IMR-90 (cell line): ENCODE measurements at regions not wholly inside any gene's neighbourhood (a gene's known extent, or its start where the extent isn't known, plus 50 kb on each side); places are given as distances from the start of the nearest gene placed in this dataset.

ENCODE experiments used
- ATAC-seq: fragments of 200-7000 bp; cut with Tn5 transposase; 2 replicates; pipeline ENCODE4 v1.9.1; 2020; ENCODE audit warnings: low read depth, mild to moderate bottlenecking, moderate library complexity
- BruUV-seq: library from RNA; stranded (reverse); fragments of 400-500 nt; replicated peaks from 2 replicates; lab custom pipeline; 2021; lab: Mats Ljungman, UMichigan
- CTCF ChIA-PET: fragments of 300-600 bp; formaldehyde crosslinking; extraction: SDS; loops from one replicate; lab custom pipeline; 2021; ENCODE audit warnings: antibody characterized with exemption; lab: Yijun Ruan, JAX
- POLR2A ChIA-PET: fragments of 300-600 bp; sonication (Branson Sonifier 250); formaldehyde crosslinking; loops from one replicate; lab custom pipeline; 2022; ENCODE audit warnings: antibody characterized with exemption; ENCODE audit not compliant: unreplicated experiment; lab: Charles Lee
- DNase-seq: peaks from one replicate; pipeline ENCODE4 v3.0.0; 2013
- H2AFZ ChIP-seq: replicated peaks from 2 replicates; pipeline ENCODE3; 2013; ENCODE audit warnings: low read length, mild to moderate bottlenecking; ENCODE audit not compliant: poor library complexity
- H2AK5ac ChIP-seq: 2 replicates; pipeline ENCODE4 v1.6.1; 2013; ENCODE audit warnings: low read depth, low read length, inconsistent platforms
- H2AK9ac ChIP-seq: replicated peaks from 2 replicates; pipeline ENCODE3; 2013; ENCODE audit warnings: mild to moderate bottlenecking, low read depth, low read length, moderate library complexity; ENCODE audit not compliant: poor library complexity
- H2BK120ac ChIP-seq: 2 replicates; pipeline ENCODE4 v1.6.1; 2013; ENCODE audit warnings: low read depth, low read length, inconsistent platforms
- H2BK15ac ChIP-seq: 3 replicates; pipeline ENCODE4 v1.6.1; 2013; ENCODE audit warnings: low read depth, low read length, inconsistent platforms
- H2BK20ac ChIP-seq: 2 replicates; pipeline ENCODE4 v1.6.1; 2013; ENCODE audit warnings: low read depth, mild to moderate bottlenecking, inconsistent platforms, low read length, moderate library complexity
- H2BK5ac ChIP-seq: 2 replicates; pipeline ENCODE4 v1.6.1; 2013; ENCODE audit warnings: mild to moderate bottlenecking, low read depth, low read length, inconsistent platforms; ENCODE audit not compliant: poor library complexity, severe bottlenecking
- H3K14ac ChIP-seq: replicated peaks from 2 replicates; pipeline ENCODE4 v1.6.1; 2013; ENCODE audit warnings: low read depth, low read length, inconsistent platforms
- H3K18ac ChIP-seq: 2 replicates; pipeline ENCODE4 v1.6.1; 2013; ENCODE audit warnings: low read depth, low read length, control low read depth
- H3K23ac ChIP-seq: 2 replicates; pipeline ENCODE4 v1.6.1; 2013; ENCODE audit warnings: low read depth, low read length, inconsistent platforms
- H3K27ac ChIP-seq: 2 replicates; pipeline ENCODE4 v1.5.1; 2013; ENCODE audit warnings: mild to moderate bottlenecking, control low read depth, low read length; ENCODE audit not compliant: insufficient read depth
- H3K27me3 ChIP-seq: 2 replicates; pipeline ENCODE4 v1.6.1; 2013; ENCODE audit warnings: low read length; ENCODE audit not compliant: control insufficient read depth, insufficient read depth
- H3K36me3 ChIP-seq: 2 replicates; pipeline ENCODE4 v1.6.1; 2013; ENCODE audit warnings: low read length, mixed read lengths; ENCODE audit not compliant: control insufficient read depth, insufficient read depth
- H3K4ac ChIP-seq: 2 replicates; pipeline ENCODE4 v1.6.1; 2013; ENCODE audit warnings: low read depth, low read length, inconsistent platforms
- H3K4me1 ChIP-seq: 2 replicates; pipeline ENCODE4 v1.6.1; 2013; ENCODE audit warnings: low read length, mixed read lengths; ENCODE audit not compliant: control insufficient read depth, insufficient read depth
- H3K4me2 ChIP-seq: 2 replicates; pipeline ENCODE4 v1.6.1; 2013; ENCODE audit warnings: low read depth, mild to moderate bottlenecking, control low read depth, low read length, moderate library complexity
- H3K4me3 ChIP-seq: 2 replicates; pipeline ENCODE4 v1.5.1; 2013; ENCODE audit warnings: low read depth, mild to moderate bottlenecking, control low read depth, low read length, moderate library complexity; ENCODE audit not compliant: insufficient read depth
- H3K56ac ChIP-seq: 2 replicates; pipeline ENCODE4 v1.6.1; 2013; ENCODE audit warnings: low read length, inconsistent platforms; ENCODE audit not compliant: insufficient read depth; ENCODE audit errors: extremely low read depth
- H3K79me1 ChIP-seq, 2 experiments: 2 replicates each; pipeline ENCODE4 v1.6.1; 2013; ENCODE audit warnings: low read length in 2 of 2, inconsistent platforms in 1 of 2, low read depth in 1 of 2
- H3K9ac ChIP-seq: 2 replicates; pipeline ENCODE4 v1.6.1; 2013; ENCODE audit warnings: low read depth, low read length, control low read depth
- H3K9me1 ChIP-seq: 2 replicates; pipeline ENCODE4 v1.6.1; 2013; ENCODE audit warnings: low read length, inconsistent platforms; ENCODE audit not compliant: insufficient read depth
- H3K9me3 ChIP-seq: 2 replicates; pipeline ENCODE4 v1.6.1; 2013; ENCODE audit warnings: low read length; ENCODE audit not compliant: control insufficient read depth, insufficient read depth
- H4K20me1 ChIP-seq: 2 replicates; pipeline ENCODE4 v1.6.1; 2013; ENCODE audit warnings: low read length, inconsistent platforms; ENCODE audit not compliant: insufficient read depth
- H4K5ac ChIP-seq: 2 replicates; pipeline ENCODE4 v1.6.1; 2013; ENCODE audit warnings: mild to moderate bottlenecking, low read depth, low read length, control low read depth
- H4K8ac ChIP-seq, 2 experiments: 2 replicates each; pipeline ENCODE4 v1.6.1; 2013; ENCODE audit warnings: low read depth in 2 of 2, low read length in 2 of 2, control low read depth in 1 of 2, inconsistent platforms in 1 of 2
- H4K91ac ChIP-seq: 2 replicates; pipeline ENCODE4 v1.6.1; 2013; ENCODE audit warnings: low read depth, low read length, inconsistent platforms; ENCODE audit not compliant: insufficient read depth
- CEBPB ChIP-seq: IDR thresholded peaks from 2 replicates; pipeline ENCODE4 v1.6.1; 2012; ENCODE audit warnings: low read depth, low read length, improper control_type of control experiment
- MXI1 ChIP-seq: IDR thresholded peaks from 2 replicates; pipeline ENCODE4 v1.6.1; 2012; ENCODE audit warnings: low read depth, mild to moderate bottlenecking, low read length, moderate library complexity, borderline replicate concordance
- WGBS, 2 experiments: methylation state at CpG; one replicate each; pipeline versions ENCODE4 v1.1.5 to v1.1.7; 2013; ENCODE audit warnings: missing lambda C conversion rate in 2 of 2; ENCODE audit not compliant: insufficient read length in 1 of 2; ENCODE audit errors: extremely low coverage in 2 of 2; 5-methylcytosine and 5-hydroxymethylcytosine counted together
- dilution Hi-C: fragments of 300-500 bp; cut with HindIII; formaldehyde crosslinking; loops from one replicate; pipeline ENCODE4 v1.14.3; 2018; ENCODE audit warnings: low sequenced_read_pairs; ENCODE audit not compliant: unreplicated experiment
- in situ Hi-C: fragments of 300-500 bp; cut with MboI; formaldehyde crosslinking; loops from 3 replicates; pipeline ENCODE4 v1.14.3; 2019; ENCODE audit warnings: low sequenced_read_pairs, inconsistent platforms, mixed read lengths
- intact Hi-C: fragments of 100-400 bp; cut with micrococcal nuclease; formaldehyde crosslinking; loops from 2 replicates; pipeline ENCODE4 v1.10.0; 2022
- TF ChIP-seq, protein P1 (sequence below): conservative IDR thresholded peaks from 2 replicates; pipeline ENCODE4 v1.5.1; 2012; ENCODE audit warnings: mild to moderate bottlenecking, low read depth, low read length, improper control_type of control experiment

DNA sequence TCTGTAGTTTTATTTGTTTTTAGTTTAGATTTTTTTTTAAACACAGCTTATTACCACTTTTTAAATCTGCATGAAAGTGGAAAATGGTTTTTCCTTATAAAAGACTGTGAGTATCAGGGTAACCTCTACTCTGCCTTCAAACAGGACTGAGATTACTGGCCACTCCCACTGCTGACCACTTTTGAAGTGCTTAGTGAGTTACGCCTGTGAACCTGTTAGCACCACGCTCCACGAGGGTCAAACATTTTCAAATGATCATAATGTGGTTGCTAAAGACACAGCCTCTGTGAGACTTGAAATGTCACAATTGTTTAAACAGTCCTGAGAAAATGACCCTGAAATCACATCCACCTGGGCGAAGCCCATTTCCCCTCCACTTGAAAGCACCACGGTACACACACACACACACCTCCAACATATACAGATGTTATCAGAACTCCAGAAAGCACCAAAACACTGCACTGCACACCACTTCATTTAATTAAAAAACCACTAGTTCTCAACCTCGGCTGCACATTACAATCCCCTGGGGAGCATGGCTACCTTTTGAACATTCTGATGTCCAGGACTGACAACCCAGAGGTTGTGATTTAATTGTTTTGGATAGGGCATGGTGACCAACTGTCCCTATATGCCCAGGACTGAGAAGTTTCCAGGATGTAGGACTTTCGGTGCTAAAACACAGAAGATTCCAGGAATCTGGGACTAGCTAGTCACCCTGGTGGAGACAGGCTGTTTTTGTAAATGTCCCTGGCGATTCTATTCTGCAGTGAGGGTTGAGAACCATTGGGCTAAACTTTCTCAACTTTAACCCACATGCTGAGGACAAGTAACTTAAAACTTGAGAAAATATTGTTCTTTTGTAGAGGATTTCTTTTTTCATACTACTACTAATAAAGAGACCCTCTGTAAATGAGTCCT is 176.4 kb upstream of the MYLIP start:
- no peak overlapping the region for H3K23ac ChIP-seq
- H2BK20ac ChIP-seq = no peak overlapping the region
- no CpG with 5 or more reads among the region's 8 CpGs for WGBS, 2 experiments
- no peak for ATAC-seq
- no peak overlapping the region for H3K14ac ChIP-seq
- no peaks in the 10 kb centered on the region; the same call in 1 of the 2 replicates for H3K27me3 ChIP-seq
- in situ Hi-C loops = no loop called here
- H4K8ac ChIP-seq = no peak overlapping the region
- CTCF ChIA-PET = no interaction called here
- H4K5ac ChIP-seq = no peak overlapping the region
- H3K9ac ChIP-seq = no peak overlapping the region
- dilution Hi-C loops = no loop called here
- no peaks in the 10 kb centered on the region for H3K9me3 ChIP-seq
- H2BK5ac ChIP-seq = no peak overlapping the region
- intact Hi-C loops = no loop called here
- H2BK15ac ChIP-seq = no peak overlapping the region
- no peak overlapping the region for H4K91ac ChIP-seq
- H3K36me3 ChIP-seq = no peaks in the 10 kb centered on the region
- H4K20me1 ChIP-seq = no peaks in the 10 kb centered on the region
- no peak overlapping the region for H2AK5ac ChIP-seq
- H3K4me2 ChIP-seq = no peak overlapping the region
- no peak overlapping the region for H3K18ac ChIP-seq
- no peak overlapping the region for H2AK9ac ChIP-seq
- H3K27ac ChIP-seq = no peak overlapping the region
- no peak overlapping the region for H3K4ac ChIP-seq
- H2BK120ac ChIP-seq = no peak overlapping the region
- no TSS peak for BruUV-seq
- TF ChIP-seq CEBPB (no peak), MXI1 (no peak)
- TF ChIP-seq, protein P1, sequence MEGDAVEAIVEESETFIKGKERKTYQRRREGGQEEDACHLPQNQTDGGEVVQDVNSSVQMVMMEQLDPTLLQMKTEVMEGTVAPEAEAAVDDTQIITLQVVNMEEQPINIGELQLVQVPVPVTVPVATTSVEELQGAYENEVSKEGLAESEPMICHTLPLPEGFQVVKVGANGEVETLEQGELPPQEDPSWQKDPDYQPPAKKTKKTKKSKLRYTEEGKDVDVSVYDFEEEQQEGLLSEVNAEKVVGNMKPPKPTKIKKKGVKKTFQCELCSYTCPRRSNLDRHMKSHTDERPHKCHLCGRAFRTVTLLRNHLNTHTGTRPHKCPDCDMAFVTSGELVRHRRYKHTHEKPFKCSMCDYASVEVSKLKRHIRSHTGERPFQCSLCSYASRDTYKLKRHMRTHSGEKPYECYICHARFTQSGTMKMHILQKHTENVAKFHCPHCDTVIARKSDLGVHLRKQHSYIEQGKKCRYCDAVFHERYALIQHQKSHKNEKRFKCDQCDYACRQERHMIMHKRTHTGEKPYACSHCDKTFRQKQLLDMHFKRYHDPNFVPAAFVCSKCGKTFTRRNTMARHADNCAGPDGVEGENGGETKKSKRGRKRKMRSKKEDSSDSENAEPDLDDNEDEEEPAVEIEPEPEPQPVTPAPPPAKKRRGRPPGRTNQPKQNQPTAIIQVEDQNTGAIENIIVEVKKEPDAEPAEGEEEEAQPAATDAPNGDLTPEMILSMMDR = no peak
- no peak for DNase-seq
- no peak overlapping the region for H3K4me3 ChIP-seq
- POLR2A ChIA-PET = no interaction called here
- H3K79me1 ChIP-seq = no peaks in the 10 kb centered on the region
- no peaks in the 10 kb centered on the region; the same call in 1 of the 2 replicates for H3K4me1 ChIP-seq
- H3K9me1 ChIP-seq = no peaks in the 10 kb centered on the region
- no peak overlapping the region for H3K56ac ChIP-seq
- no peak overlapping the region for H2AFZ ChIP-seq
